HFF-Myc (cell line): ENCODE measurements at regions not wholly inside any gene's neighbourhood (a gene's known extent, or its start where the extent isn't known, plus 50 kb on each side); places are given as distances from the start of the nearest gene placed in this dataset.
"Not testable (repeated sequence)": the region's sequence is repeated elsewhere in the genome, so short reads cannot be mapped to it uniquely, and the experiment has no call there.

ENCODE experiments used
- DNase-seq: peaks from one replicate; pipeline ENCODE4 v3.0.0-alpha.2; 2011; ENCODE audit warnings: low read depth; ENCODE audit errors: extremely low read depth
- H3K4me3 ChIP-seq: replicated peaks from 2 replicates; pipeline ENCODE4 v1.5.1; 2011; ENCODE audit warnings: low read depth, mild to moderate bottlenecking, control low read depth, low read length
- CTCF ChIP-seq: IDR thresholded peaks from 2 replicates; pipeline ENCODE4 v1.5.1; 2012; ENCODE audit warnings: mild to moderate bottlenecking, low read depth, low read length, control low read depth; ENCODE audit errors: missing control alignments

GRCh38 chr20:47855799-47856198 is 70.5 kb upstream of the SULF2 start:
- H3K4me3 ChIP-seq = no peak overlapping the region
- DNase-seq = no peak
- TF ChIP-seq CTCF = no peak

DNA sequence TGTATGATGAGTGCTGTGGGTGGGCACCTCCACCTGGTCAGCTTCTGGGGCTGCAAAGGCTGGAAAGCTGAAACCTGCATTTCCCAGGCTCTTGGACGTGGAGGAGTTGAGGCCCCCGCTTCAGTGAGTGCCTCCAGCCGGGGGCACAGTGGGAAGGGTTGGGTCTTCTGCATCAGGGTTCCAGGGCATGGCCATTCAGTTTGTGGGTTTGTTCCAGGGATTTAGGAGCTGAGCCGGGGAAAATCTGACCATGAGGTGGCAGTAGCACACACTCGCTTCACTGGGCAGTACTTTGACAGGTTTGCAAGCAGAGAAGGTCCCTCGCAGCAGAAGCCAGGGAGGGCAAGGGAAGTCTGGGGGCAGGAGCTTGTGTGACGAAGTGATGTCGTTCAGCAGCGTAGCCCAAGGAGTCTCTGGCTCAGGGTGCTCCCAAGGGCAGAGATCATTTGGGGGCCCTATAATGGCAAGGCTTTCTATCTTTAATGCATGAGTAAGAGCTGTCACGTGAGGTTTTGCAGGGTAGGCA is 69.5 kb upstream of the SULF2 start:
- TF ChIP-seq CTCF = peak; percentile 61
- H3K4me3 ChIP-seq = no peak overlapping the region
- DNase-seq = peak; percentile 39

GRCh38 chr20:47851774-47852173 is 66.5 kb upstream of the SULF2 start:
- no peak for TF ChIP-seq CTCF
- H3K4me3 ChIP-seq = no peak overlapping the region
- no peak for DNase-seq

DNA sequence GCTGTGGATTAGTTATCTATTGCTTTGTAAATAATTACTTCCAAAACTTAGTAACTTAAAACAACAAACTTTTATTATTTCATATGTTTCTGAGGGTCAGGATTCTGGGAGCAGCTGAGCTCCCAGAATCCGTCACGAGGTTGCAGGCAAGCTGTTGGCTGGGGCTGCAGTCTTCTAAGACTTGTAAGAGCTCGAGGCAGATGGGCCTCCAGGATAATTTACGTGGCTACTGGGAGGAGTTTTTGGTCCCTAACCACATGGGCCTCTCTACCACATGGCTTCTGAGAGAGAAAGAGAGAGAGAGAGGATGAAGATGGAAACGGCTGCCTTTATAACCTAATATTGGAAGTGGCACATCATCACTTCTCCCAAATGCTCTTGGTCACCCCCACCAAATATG is 64.9 kb upstream of the SULF2 start:
- no peak for DNase-seq
- no peak for TF ChIP-seq CTCF
- no peak overlapping the region for H3K4me3 ChIP-seq

GRCh38 chr20:47849596-47849995 is 64.3 kb upstream of the SULF2 start:
- TF ChIP-seq CTCF = no peak
- DNase-seq = no peak

GRCh38 chr20:47849006-47849405 is 63.7 kb upstream of the SULF2 start:
- no peak for TF ChIP-seq CTCF
- no peak overlapping the region for H3K4me3 ChIP-seq
- DNase-seq = no peak

More at GRCh38 chr20:47849596-47849995, 64.3 kb upstream of the SULF2 start:
- H3K4me3 ChIP-seq = no peak overlapping the region

GRCh38 chr20:47848534-47848933 is 63.3 kb upstream of the SULF2 start:
- H3K4me3 ChIP-seq, DNase-seq: not testable (repeated sequence)
